ENCODE measurements at regions not wholly inside any gene's neighbourhood (a gene's known extent, or its start where the extent isn't known, plus 50 kb on each side); places are given as distances from the start of the nearest gene placed in this dataset.

- H3K9me3 ChIP-seq (ENCODE audit: insufficient read depth in 2 of 2, low read depth in 1 of 2, low read length in 1 of 2), result peaks cover 23 to 31% of the 10 kb centered on the region in 2 experiments; a peak in 3 of 4 replicates
- H3K4me3 ChIP-seq (ENCODE audit: extremely low read depth in 1 of 4, insufficient read depth in 2 of 4, low read depth in 3 of 4, low read length in 4 of 4), result no peak overlapping the region
- H2AFZ ChIP-seq (ENCODE audit: low read length), result no peak overlapping the region
- no peak for DNase-seq (ENCODE audit: low read depth in 1 of 2, low spot score in 2 of 2)
- no peaks in the 10 kb centered on the region for H3K4me1 ChIP-seq (replicated peaks in 1 of 4; ENCODE audit: control insufficient read depth in 3 of 4, insufficient read depth in 4 of 4, low read length in 3 of 4)
- peaks cover 4% of the 10 kb centered on the region in 2 experiments for H4K20me1 ChIP-seq (replicated peaks in 1 of 2; ENCODE audit: control insufficient read depth in 1 of 2, insufficient read depth in 2 of 2, low read length in 2 of 2)
- H3K27me3 ChIP-seq (replicated peaks in 1 of 4; ENCODE audit: control insufficient read depth in 3 of 4, extremely low read depth in 1 of 4, insufficient read depth in 3 of 4, low read length in 3 of 4), result no peaks in the 10 kb centered on the region
- H3K23ac ChIP-seq (ENCODE audit: insufficient read length), result no peak overlapping the region
- no peaks in the 10 kb centered on the region for H3K79me1 ChIP-seq (ENCODE audit: low read depth, low read length)
- WGBS, 2 experiments (ENCODE audit: extremely low coverage in 1 of 2, insufficient coverage in 1 of 2, insufficient read length in 1 of 2, insufficient replicate concordance in 2 of 2, low coverage in 1 of 2, low lambda C conversion rate in 2 of 2, missing lambda C conversion rate in 1 of 2), result 77% methylated on average over 2 of the region's 2 CpGs; no CpG with 5 or more reads in 1 of the 2 experiments
- no peak overlapping the region for H3K9ac ChIP-seq (replicated peaks in 1 of 4; ENCODE audit: extremely low read depth in 1 of 4, low read depth in 3 of 4, low read length in 3 of 4)
- no peak overlapping the region for H3K14ac ChIP-seq (ENCODE audit: insufficient read length)
- no peak overlapping the region for H3K27ac ChIP-seq (ENCODE audit: low read depth, low read length)
- ChIA-PET CTCF (ENCODE audit: partially characterized antibody) (no interaction called here), POLR2A (ENCODE audit: partially characterized antibody) (interaction anchor here (1.0 kb wide), 1 partner anchor 11 kb away, joined by 6 read pairs; no protein-coding TSS in a partner anchor)
- no peak overlapping the region for H2BK5ac ChIP-seq (ENCODE audit: low read depth, low read length)
- H2BK15ac ChIP-seq (ENCODE audit: low read length), result no peak overlapping the region
- H3K79me2 ChIP-seq (ENCODE audit: control insufficient read depth in 1 of 2, insufficient read depth in 2 of 2, low read length in 2 of 2), result peaks cover 0 to 29% of the 10 kb centered on the region in 2 experiments; a peak in 2 of 4 replicates
- H2BK20ac ChIP-seq (ENCODE audit: low read length), result no peak overlapping the region
- H2AK5ac ChIP-seq (ENCODE audit: low read depth, low read length), result no peak overlapping the region
- no peak for TF ChIP-seq NANOG (IDR thresholded peaks at IDR 0.05; ENCODE audit: insufficient read depth, low read depth, low read length, poor library complexity, severe bottlenecking)
- TF ChIP-seq BRCA1 (IDR thresholded peaks at IDR 0.05; ENCODE audit: low read depth, low read length), result no peak
- no peak for TF ChIP-seq RXRA (IDR thresholded peaks at IDR 0.05; ENCODE audit: insufficient read depth, low read depth, low read length)
- no peak for TF ChIP-seq KDM4A (IDR thresholded peaks at IDR 0.05; ENCODE audit: low read depth, low read length, severe bottlenecking)
- no peak for TF ChIP-seq SP4 (IDR thresholded peaks at IDR 0.05; ENCODE audit: low read length)
- no peak for TF ChIP-seq RFX5 (IDR thresholded peaks at IDR 0.05; ENCODE audit: borderline replicate concordance, low read depth, low read length)
- TF ChIP-seq NRF1 (IDR thresholded peaks at IDR 0.05; ENCODE audit: low read depth, low read length), result no peak
- no peak for TF ChIP-seq CREB1 (IDR thresholded peaks at IDR 0.05)
- no peak for TF ChIP-seq TEAD4 (IDR thresholded peaks at IDR 0.05; ENCODE audit: low read depth, low read length)
- TF ChIP-seq, protein P1, sequence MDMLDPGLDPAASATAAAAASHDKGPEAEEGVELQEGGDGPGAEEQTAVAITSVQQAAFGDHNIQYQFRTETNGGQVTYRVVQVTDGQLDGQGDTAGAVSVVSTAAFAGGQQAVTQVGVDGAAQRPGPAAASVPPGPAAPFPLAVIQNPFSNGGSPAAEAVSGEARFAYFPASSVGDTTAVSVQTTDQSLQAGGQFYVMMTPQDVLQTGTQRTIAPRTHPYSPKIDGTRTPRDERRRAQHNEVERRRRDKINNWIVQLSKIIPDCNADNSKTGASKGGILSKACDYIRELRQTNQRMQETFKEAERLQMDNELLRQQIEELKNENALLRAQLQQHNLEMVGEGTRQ (IDR thresholded peaks at IDR 0.05; ENCODE audit: low read length), result no peak
- TF ChIP-seq EZH2 (IDR thresholded peaks at IDR 0.05; ENCODE audit: low read depth, low read length, severe bottlenecking), result no peak
- no peak for TF ChIP-seq RBBP5 (IDR thresholded peaks at IDR 0.05; ENCODE audit: borderline replicate concordance, low read depth, low read length)
- no peaks in the 10 kb centered on the region for H3K23me2 ChIP-seq (ENCODE audit: low read depth, low read length)
- H4K91ac ChIP-seq (replicated peaks; ENCODE audit: insufficient read length, low read length), result no peak overlapping the region
- no peak overlapping the region for H3K4me2 ChIP-seq (ENCODE audit: insufficient read depth in 1 of 2, low read depth in 2 of 2, low read length in 2 of 2)
- no peak overlapping the region for H2BK120ac ChIP-seq (replicated peaks; ENCODE audit: low read depth, low read length)
- no peak overlapping the region for H4K5ac ChIP-seq (ENCODE audit: insufficient read length, low read depth, low read length)
- no peak overlapping the region for H3K56ac ChIP-seq (replicated peaks; ENCODE audit: insufficient read length, low read depth, low read length)
- no peak for FAIRE-seq
- H3K18ac ChIP-seq (ENCODE audit: extremely low read depth, low read length), result no peak overlapping the region
- H2BK12ac ChIP-seq (ENCODE audit: low read depth, low read length), result no peak overlapping the region
- H3K36me3 ChIP-seq (ENCODE audit: control insufficient read depth in 2 of 4, insufficient read depth in 4 of 4, low read length in 3 of 4), result peaks cover 55 to 88% (median 73%) of the 10 kb centered on the region in 4 experiments
- H3K4ac ChIP-seq (replicated peaks; ENCODE audit: insufficient read length, low read depth, low read length), result no peak overlapping the region
- H4K8ac ChIP-seq (ENCODE audit: extremely low read depth, insufficient read depth, low read length), result no peak overlapping the region
These were observed 137.9 kb downstream of the SNRPN start for GRCh38 chr15:25092661-25093060.
